Calu3 (cell line): ENCODE measurements at regions not wholly inside any gene's neighbourhood (a gene's known extent, or its start where the extent isn't known, plus 50 kb on each side); places are given as distances from the start of the nearest gene placed in this dataset.

Experiments
- BruUV-seq: library from RNA; stranded (reverse); fragments of 400-500 nt; replicated peaks from 2 replicates; lab custom pipeline; 2021; lab: Mats Ljungman, UMichigan
- CTCF ChIA-PET: fragments of 300-600 bp; sonication (Branson Sonifier 250); formaldehyde crosslinking; loops from one replicate; lab custom pipeline; 2022; ENCODE audit warnings: antibody characterized with exemption; lab: Charles Lee
- DNase-seq: peaks from one replicate; pipeline ENCODE4 v3.0.0; 2022
- H3K27ac Mint-ChIP-seq: one replicate; pipeline ENCODE4 v1.8.0; 2022; ENCODE audit warnings: mixed read lengths; ENCODE audit not compliant: unreplicated experiment
- H3K27me3 Mint-ChIP-seq: one replicate; pipeline ENCODE4 v1.8.0; 2022; ENCODE audit warnings: mixed read lengths; ENCODE audit not compliant: unreplicated experiment
- H3K36me3 Mint-ChIP-seq: one replicate; pipeline ENCODE4 v1.8.0; 2022; ENCODE audit warnings: mild to moderate bottlenecking, moderate library complexity, mixed read lengths; ENCODE audit not compliant: insufficient read depth, unreplicated experiment
- H3K4me1 Mint-ChIP-seq: one replicate; pipeline ENCODE4 v1.8.0; 2022; ENCODE audit warnings: mild to moderate bottlenecking, low read depth, mixed read lengths; ENCODE audit not compliant: unreplicated experiment
- H3K4me3 Mint-ChIP-seq: one replicate; pipeline ENCODE4 v1.8.0; 2022; ENCODE audit warnings: mild to moderate bottlenecking, low read depth, moderate library complexity, mixed read lengths; ENCODE audit not compliant: unreplicated experiment
- H3K9me3 Mint-ChIP-seq: one replicate; pipeline ENCODE4 v1.8.0; 2022; ENCODE audit warnings: low read depth, mixed read lengths; ENCODE audit not compliant: unreplicated experiment
- CTCF ChIP-seq: fragments of 200-600 bp; IDR thresholded peaks from one replicate; pipeline ENCODE4 v1.8.0; 2022; ENCODE audit warnings: antibody characterized with exemption; ENCODE audit not compliant: unreplicated experiment
- intact Hi-C: fragments of 100-400 bp; cut with micrococcal nuclease; formaldehyde crosslinking; loops from one replicate; pipeline ENCODE4 v1.10.0; 2022; ENCODE audit not compliant: unreplicated experiment

- H3K36me3 Mint-ChIP-seq: no peaks in the 10 kb centered on the region
- H3K4me3 Mint-ChIP-seq: no peak overlapping the region
- no peak for TF ChIP-seq CTCF
- H3K4me1 Mint-ChIP-seq: no peaks in the 10 kb centered on the region
- no peaks in the 10 kb centered on the region for H3K27me3 Mint-ChIP-seq
- no peak for DNase-seq
- H3K27ac Mint-ChIP-seq: no peak overlapping the region
- intact Hi-C loops: no loop called here
- no peaks in the 10 kb centered on the region for H3K9me3 Mint-ChIP-seq
- CTCF ChIA-PET: no interaction called here
- no TSS peak for BruUV-seq
Observed at GRCh38 chr12:45503899-45504298, 225.6 kb upstream of the ARID2 start.

GRCh38 chr12:45504316-45505010, 225.0 kb upstream of the ARID2 start:
- no peak for TF ChIP-seq CTCF
- no peaks in the 10 kb centered on the region for H3K27me3 Mint-ChIP-seq
- H3K9me3 Mint-ChIP-seq: no peaks in the 10 kb centered on the region
- no peak overlapping the region for H3K4me3 Mint-ChIP-seq
- intact Hi-C loops: no loop called here
- CTCF ChIA-PET: no interaction called here
- DNase-seq: no peak
- no peaks in the 10 kb centered on the region for H3K4me1 Mint-ChIP-seq
- BruUV-seq: no TSS peak
- no peaks in the 10 kb centered on the region for H3K36me3 Mint-ChIP-seq
- H3K27ac Mint-ChIP-seq: no peak overlapping the region

- Mint-ChIP-seq H3K36me3 (no peaks in the 10 kb centered on the region), H3K9me3 (no peaks in the 10 kb centered on the region), H3K27me3 (no peaks in the 10 kb centered on the region), H3K4me3 (no peak overlapping the region), H3K4me1 (no peaks in the 10 kb centered on the region), H3K27ac (no peak overlapping the region)
- CTCF ChIA-PET: no interaction called here
- no peak for TF ChIP-seq CTCF
- intact Hi-C loops: no loop called here
- DNase-seq: no peak
- BruUV-seq: no TSS peak
Observed at GRCh38 chr12:45509187-45509586, 220.3 kb upstream of the ARID2 start.

GRCh38 chr12:45509621-45510020, 219.9 kb upstream of the ARID2 start:
- intact Hi-C loops: no loop called here
- TF ChIP-seq CTCF: no peak
- Mint-ChIP-seq H3K27ac (no peak overlapping the region), H3K4me3 (no peak overlapping the region), H3K27me3 (no peaks in the 10 kb centered on the region), H3K36me3 (no peaks in the 10 kb centered on the region), H3K4me1 (no peaks in the 10 kb centered on the region), H3K9me3 (no peaks in the 10 kb centered on the region)
- no TSS peak for BruUV-seq
- CTCF ChIA-PET: no interaction called here
- no peak for DNase-seq
